Hepatocyte (in vitro differentiated cells): ENCODE measurements at regions not wholly inside any gene's neighbourhood (a gene's known extent, or its start where the extent isn't known, plus 50 kb on each side); places are given as distances from the start of the nearest gene placed in this dataset.

Experiments used
- EZH2phosphoT487 ChIP-seq: fragments of 200-600 bp; sonication (generic); IDR thresholded peaks from one replicate; pipeline ENCODE4 v1.6.1; 2018; ENCODE audit warnings: antibody characterized with exemption, mild to moderate bottlenecking, low read depth, moderate library complexity; ENCODE audit not compliant: unreplicated experiment, severe bottlenecking
- TF ChIP-seq, protein P1 (sequence below): fragments of 200-600 bp; sonication (generic); IDR thresholded peaks from 2 replicates; pipeline ENCODE4 v1.5.1; 2016; ENCODE audit warnings: antibody characterized with exemption, mild to moderate bottlenecking; ENCODE audit not compliant: poor library complexity

- TF ChIP-seq, protein P1, sequence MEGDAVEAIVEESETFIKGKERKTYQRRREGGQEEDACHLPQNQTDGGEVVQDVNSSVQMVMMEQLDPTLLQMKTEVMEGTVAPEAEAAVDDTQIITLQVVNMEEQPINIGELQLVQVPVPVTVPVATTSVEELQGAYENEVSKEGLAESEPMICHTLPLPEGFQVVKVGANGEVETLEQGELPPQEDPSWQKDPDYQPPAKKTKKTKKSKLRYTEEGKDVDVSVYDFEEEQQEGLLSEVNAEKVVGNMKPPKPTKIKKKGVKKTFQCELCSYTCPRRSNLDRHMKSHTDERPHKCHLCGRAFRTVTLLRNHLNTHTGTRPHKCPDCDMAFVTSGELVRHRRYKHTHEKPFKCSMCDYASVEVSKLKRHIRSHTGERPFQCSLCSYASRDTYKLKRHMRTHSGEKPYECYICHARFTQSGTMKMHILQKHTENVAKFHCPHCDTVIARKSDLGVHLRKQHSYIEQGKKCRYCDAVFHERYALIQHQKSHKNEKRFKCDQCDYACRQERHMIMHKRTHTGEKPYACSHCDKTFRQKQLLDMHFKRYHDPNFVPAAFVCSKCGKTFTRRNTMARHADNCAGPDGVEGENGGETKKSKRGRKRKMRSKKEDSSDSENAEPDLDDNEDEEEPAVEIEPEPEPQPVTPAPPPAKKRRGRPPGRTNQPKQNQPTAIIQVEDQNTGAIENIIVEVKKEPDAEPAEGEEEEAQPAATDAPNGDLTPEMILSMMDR = no peak
- no peak for TF ChIP-seq EZH2phosphoT487
These were observed 311.3 kb upstream of the NT5C1B start for GRCh38 chr2:18900691-18901141.
